CD14-positive monocyte (primary cell): ENCODE measurements at regions not wholly inside any gene's neighbourhood (a gene's known extent, or its start where the extent isn't known, plus 50 kb on each side); places are given as distances from the start of the nearest gene placed in this dataset.
"Not testable (repeated sequence)": the region's sequence is repeated elsewhere in the genome, so short reads cannot be mapped to it uniquely, and the experiment has no call there.

Source experiments
- DNase-seq, 3 donors: peaks; one replicate each; pipeline ENCODE4 v3.0.0-alpha.2; 2011 to 2022
- H2AFZ ChIP-seq: 2 replicates; pipeline ENCODE4 v1.6.0; 2012; ENCODE audit warnings: mild to moderate bottlenecking, low read depth, low read length, inconsistent platforms; ENCODE audit not compliant: insufficient read depth, poor library complexity, severe bottlenecking
- H3K27ac ChIP-seq, 2 donors: 1 replicate in 1 of 2; 2 replicates in 1 of 2; pipeline ENCODE4 v1.5.1; 2012 to 2013; ENCODE audit warnings: low read length in 2 of 2, control low read depth in 1 of 2, inconsistent platforms in 1 of 2, low read depth in 1 of 2, mild to moderate bottlenecking in 1 of 2
- H3K27me3 ChIP-seq, 2 donors: one replicate each; pipeline versions ENCODE4 v1.6.0 to v1.6.1; 2011 to 2013; ENCODE audit warnings: low read length in 2 of 2; ENCODE audit not compliant: control insufficient read depth in 2 of 2, insufficient read depth in 2 of 2
- H3K36me3 ChIP-seq, 2 donors: replicated peaks in 1 of 2; 1 replicate in 1 of 2; 2 replicates in 1 of 2; pipeline versions ENCODE4 v1.5.1 to v1.6.1; 2012 to 2013; ENCODE audit warnings: low read length in 2 of 2, control low read depth in 1 of 2, inconsistent platforms in 1 of 2, mild to moderate bottlenecking in 1 of 2; ENCODE audit not compliant: insufficient read depth in 2 of 2, control insufficient read depth in 1 of 2
- H3K4me1 ChIP-seq, 2 donors: 1 replicate in 1 of 2; 2 replicates in 1 of 2; pipeline versions ENCODE4 v1.5.1 to v1.6.1; 2012 to 2013; ENCODE audit warnings: low read length in 2 of 2, control low read depth in 1 of 2, inconsistent platforms in 1 of 2, mild to moderate bottlenecking in 1 of 2, moderate library complexity in 1 of 2; ENCODE audit not compliant: insufficient read depth in 2 of 2, control insufficient read depth in 1 of 2
- H3K4me2 ChIP-seq: replicated peaks from 2 replicates; pipeline ENCODE3; 2012; ENCODE audit warnings: low read length, moderate library complexity, mild to moderate bottlenecking; ENCODE audit not compliant: poor library complexity, severe bottlenecking; ENCODE audit errors: extremely low read depth
- H3K4me3 ChIP-seq, 3 experiments: fragments of 200-600 bp in 1 of 3; sonication (generic) in 1 of 3; replicated peaks in 1 of 3; 1 replicate in 2 of 3; 2 replicates in 1 of 3; pipeline ENCODE4 v1.5.1; 2011 to 2013; ENCODE audit warnings: low read length in 3 of 3, mild to moderate bottlenecking in 3 of 3, control low read depth in 2 of 3, low read depth in 2 of 3, inconsistent platforms in 1 of 3, moderate library complexity in 1 of 3
- H3K79me2 ChIP-seq: 2 replicates; pipeline ENCODE4 v1.6.0; 2012; ENCODE audit warnings: mild to moderate bottlenecking, control low read depth, inconsistent platforms, low read length, moderate library complexity; ENCODE audit not compliant: insufficient read depth
- H3K9ac ChIP-seq: 2 replicates; pipeline ENCODE4 v1.6.0; 2017; ENCODE audit warnings: low read length, mild to moderate bottlenecking; ENCODE audit not compliant: insufficient read depth, poor library complexity, severe bottlenecking
- H3K9me3 ChIP-seq, 2 donors: replicated peaks in 1 of 2; 1 replicate in 1 of 2; 2 replicates in 1 of 2; pipeline versions ENCODE4 v1.5.1 to v1.6.1; 2012 to 2013; ENCODE audit warnings: low read length in 2 of 2, control low read depth in 1 of 2; ENCODE audit not compliant: control insufficient read depth in 1 of 2, insufficient read depth in 1 of 2
- H4K20me1 ChIP-seq: 2 replicates; pipeline ENCODE4 v1.6.0; 2012; ENCODE audit warnings: mild to moderate bottlenecking, low read length, control low read depth, moderate library complexity; ENCODE audit not compliant: insufficient read depth
- H3K27ac Mint-ChIP-seq, 7 donors: one replicate each; pipeline ENCODE4 v1.8.0; 2020; ENCODE audit warnings: mild to moderate bottlenecking in 7 of 7, mixed read lengths in 7 of 7, moderate library complexity in 6 of 7, inconsistent platforms in 2 of 7
- H3K27me3 Mint-ChIP-seq, 3 donors: one replicate each; pipeline ENCODE4 v1.8.0; 2021 to 2022; ENCODE audit warnings: low read depth in 3 of 3, mild to moderate bottlenecking in 3 of 3, mixed read lengths in 3 of 3, moderate library complexity in 3 of 3, inconsistent platforms in 1 of 3
- H3K36me3 Mint-ChIP-seq, 2 donors: one replicate each; pipeline ENCODE4 v1.8.0; 2020; ENCODE audit warnings: mixed read lengths in 2 of 2, inconsistent platforms in 1 of 2, mild to moderate bottlenecking in 1 of 2
- H3K4me1 Mint-ChIP-seq: one replicate; pipeline ENCODE4 v1.8.0; 2020; ENCODE audit warnings: mild to moderate bottlenecking, mixed read lengths
- H3K4me3 Mint-ChIP-seq, 2 donors: one replicate each; pipeline ENCODE4 v1.8.0; 2020; ENCODE audit warnings: mild to moderate bottlenecking in 2 of 2, mixed read lengths in 2 of 2, moderate library complexity in 1 of 2
- H3K9me3 Mint-ChIP-seq, 7 donors: one replicate each; pipeline ENCODE4 v1.8.0; 2020 to 2022; ENCODE audit warnings: mixed read lengths in 7 of 7, mild to moderate bottlenecking in 6 of 7, moderate library complexity in 6 of 7, inconsistent platforms in 2 of 7
- CTCF ChIP-seq: fragments of 200-600 bp; IDR thresholded peaks from one replicate; pipeline ENCODE4 v1.8.0; 2022; ENCODE audit warnings: antibody characterized with exemption, mild to moderate bottlenecking
- WGBS: methylation state at CpG from one replicate; pipeline ENCODE4 v1.1.5; 2013; ENCODE audit warnings: missing lambda C conversion rate; ENCODE audit not compliant: insufficient coverage; 5-methylcytosine and 5-hydroxymethylcytosine counted together
- intact Hi-C, 2 donors: fragments of 100-400 bp; cut with micrococcal nuclease; formaldehyde crosslinking; loops; one replicate each; pipeline versions ENCODE4 v1.15.0 to v1.15.1; 2023

- Mint-ChIP-seq H3K27me3 (peaks cover 3 to 9% (median 9%) of the 10 kb centered on the region in 3 donors), H3K27ac (no peak overlapping the region), H3K9me3 (peaks cover 3 to 12% (median 8%) of the 10 kb centered on the region in 7 donors), H3K36me3 (no peaks in the 10 kb centered on the region), H3K4me3 (no peak overlapping the region), H3K4me1 (peaks cover 13% of the 10 kb centered on the region)
- peak in 1 of 3 donors; percentile 3 for DNase-seq
- no peak overlapping the region for H3K4me2 ChIP-seq
- H3K79me2 ChIP-seq = no peaks in the 10 kb centered on the region
- H3K27me3 ChIP-seq = no peaks in the 10 kb centered on the region
- no peak overlapping the region for H3K27ac ChIP-seq
- TF ChIP-seq CTCF = no peak
- peaks cover 0 to 5% of the 10 kb centered on the region in 2 donors for H3K9me3 ChIP-seq
- 91% methylated on average over 21 of the region's 22 CpGs for WGBS
- peaks cover 6 to 11% of the 10 kb centered on the region in 2 donors for H3K4me1 ChIP-seq
- no peaks in the 10 kb centered on the region for H3K36me3 ChIP-seq
- H4K20me1 ChIP-seq = no peaks in the 10 kb centered on the region
- intact Hi-C loops = no loop called here
- no peak overlapping the region for H3K9ac ChIP-seq
- no peak overlapping the region for H3K4me3 ChIP-seq
- no peak overlapping the region for H2AFZ ChIP-seq
Observed at GRCh38 chr3:32626631-32627030, 56.0 kb upstream of the DYNC1LI1 start.

- H3K27me3 Mint-ChIP-seq, H3K27ac ChIP-seq, H3K9me3 ChIP-seq, H3K36me3 Mint-ChIP-seq, H3K36me3 ChIP-seq, H3K27me3 ChIP-seq, intact Hi-C loops, H2AFZ ChIP-seq, H3K79me2 ChIP-seq, H3K9ac ChIP-seq, H3K27ac Mint-ChIP-seq, DNase-seq, H3K4me2 ChIP-seq, H3K4me3 Mint-ChIP-seq, H4K20me1 ChIP-seq, H3K4me3 ChIP-seq: not testable (repeated sequence)
- Mint-ChIP-seq H3K4me1 (peaks cover 11% of the 10 kb centered on the region), H3K9me3 (peaks cover 3 to 14% (median 8%) of the 10 kb centered on the region in 7 donors)
- peaks cover 6 to 11% of the 10 kb centered on the region in 2 donors for H3K4me1 ChIP-seq
- WGBS = 99% methylated on average over 38 of the region's 38 CpGs
Observed at GRCh38 chr3:32625543-32626176, 55.0 kb upstream of the DYNC1LI1 start.
